ENCODE measurements at regions not wholly inside any gene's neighbourhood (a gene's known extent, or its start where the extent isn't known, plus 50 kb on each side); places are given as distances from the start of the nearest gene placed in this dataset.
"Not testable (repeated sequence)": the region's sequence is repeated elsewhere in the genome, so short reads cannot be mapped to it uniquely, and the experiment has no call there.

- DNase-seq (ENCODE audit: low read depth in 2 of 2): no peak
These were observed 111.0 kb downstream of the FAM53A start for GRCh38 chr4:1572964-1573720.

GRCh38 chr4:1572521-1572920 is 111.6 kb downstream of the FAM53A start:
- DNase-seq (ENCODE audit: low read depth in 2 of 2): no peak

- no peak for DNase-seq (ENCODE audit: low read depth in 2 of 2)
These were observed 112.1 kb downstream of the FAM53A start for GRCh38 chr4:1572010-1572385.

GRCh38 chr4:1571165-1572009 is 112.7 kb downstream of the FAM53A start:
- no peak for DNase-seq (ENCODE audit: low read depth in 2 of 2)

- no peak for DNase-seq (ENCODE audit: low read depth in 2 of 2)
These were observed 113.6 kb downstream of the FAM53A start for GRCh38 chr4:1570291-1571164.

- no peak for DNase-seq (ENCODE audit: low read depth in 2 of 2)
These were observed 114.5 kb downstream of the FAM53A start for GRCh38 chr4:1569461-1570151.

GRCh38 chr4:1568855-1569460 is 115.2 kb downstream of the FAM53A start:
- no peak for DNase-seq (ENCODE audit: low read depth in 2 of 2)

- no peak for DNase-seq (ENCODE audit: low read depth in 2 of 2)
These were observed 116.1 kb downstream of the FAM53A start for GRCh38 chr4:1567808-1568581.

- DNase-seq (ENCODE audit: low read depth in 2 of 2): no peak
These were observed 116.7 kb downstream of the FAM53A start for GRCh38 chr4:1567519-1567807.

- no peak for DNase-seq (ENCODE audit: low read depth in 2 of 2)
These were observed 117.1 kb downstream of the FAM53A start for GRCh38 chr4:1566838-1567518.

GRCh38 chr4:1566301-1566837 is 117.7 kb downstream of the FAM53A start:
- not testable (repeated sequence) for DNase-seq (ENCODE audit: low read depth in 2 of 2)

- DNase-seq (ENCODE audit: low read depth in 2 of 2): no peak
These were observed 118.4 kb downstream of the FAM53A start for GRCh38 chr4:1565598-1566295.

GRCh38 chr4:1564535-1565375 is 119.4 kb downstream of the FAM53A start:
- no peak for DNase-seq (ENCODE audit: low read depth in 2 of 2)

- DNase-seq (ENCODE audit: low read depth in 2 of 2): no peak
These were observed 120.2 kb downstream of the FAM53A start for GRCh38 chr4:1563768-1564485.

- DNase-seq (ENCODE audit: low read depth in 2 of 2): no peak
These were observed 120.9 kb downstream of the FAM53A start for GRCh38 chr4:1563241-1563640.

- no peak for DNase-seq (ENCODE audit: low read depth in 2 of 2)
These were observed 121.3 kb downstream of the FAM53A start for GRCh38 chr4:1562771-1563170.

- DNase-seq (ENCODE audit: low read depth in 2 of 2): no peak
These were observed 121.7 kb downstream of the FAM53A start for GRCh38 chr4:1562371-1562770.
